Esophagus muscularis mucosa (tissue), 3 donors: ENCODE measurements at regions not wholly inside any gene's neighbourhood (a gene's known extent, or its start where the extent isn't known, plus 50 kb on each side); places are given as distances from the start of the nearest gene placed in this dataset.

ENCODE experiments used
- CTCF ChIP-seq, 3 experiments: fragments of 200-600 bp in 2 of 3; fragments of 450-650 bp in 1 of 3; sonication (generic) in 2 of 3; IDR thresholded peaks; one replicate each; pipeline ENCODE4 v1.5.1; 2017 to 2019; ENCODE audit warnings: antibody characterized with exemption in 3 of 3, mild to moderate bottlenecking in 2 of 3, moderate library complexity in 1 of 3
- POLR2A ChIP-seq: fragments of 450-650 bp; IDR thresholded peaks from one replicate; pipeline ENCODE4 v1.6.1; 2017; ENCODE audit warnings: antibody characterized with exemption, moderate library complexity, mild to moderate bottlenecking, low read depth

- TF ChIP-seq CTCF (IDR thresholded peaks at IDR 0.05) (no peak), POLR2A (no peak)
Measured at GRCh38 chr17:21823643-21824042, 131.3 kb downstream of the KCNJ18 start.
